T-helper 1 cell treated with Interleukin-12 subunit alpha and Interleukin-12 subunit beta and Interleukin-4 antibody, amounts not matched to agents 30 μg/mL and 1 μg/mL, for 36 hours (primary cell): ENCODE measurements at regions not wholly inside any gene's neighbourhood (a gene's known extent, or its start where the extent isn't known, plus 50 kb on each side); places are given as distances from the start of the nearest gene placed in this dataset.
"Not testable (repeated sequence)": the region's sequence is repeated elsewhere in the genome, so short reads cannot be mapped to it uniquely, and the experiment has no call there.

Source experiments
- H3K27ac Mint-ChIP-seq: one replicate; pipeline ENCODE4 v1.8.0; 2021; ENCODE audit warnings: mild to moderate bottlenecking, mixed read lengths
- H3K27me3 Mint-ChIP-seq: one replicate; pipeline ENCODE4 v1.8.0; 2021; ENCODE audit warnings: low read depth, mixed read lengths
- H3K36me3 Mint-ChIP-seq: one replicate; pipeline ENCODE4 v1.8.0; 2021; ENCODE audit warnings: low read depth, mixed read lengths
- H3K4me1 Mint-ChIP-seq: one replicate; pipeline ENCODE4 v1.8.0; 2021; ENCODE audit warnings: low read depth, mixed read lengths
- H3K4me3 Mint-ChIP-seq: one replicate; pipeline ENCODE4 v1.8.0; 2021; ENCODE audit warnings: mild to moderate bottlenecking, moderate library complexity, mixed read lengths
- H3K9me3 Mint-ChIP-seq: one replicate; pipeline ENCODE4 v1.8.0; 2021; ENCODE audit warnings: mixed read lengths

GRCh38 chr6:74606582-74607071 lies 599.2 kb downstream of the COL12A1 start:
- H3K27me3 Mint-ChIP-seq: no peaks in the 10 kb centered on the region
- no peak overlapping the region for H3K27ac Mint-ChIP-seq
- H3K9me3 Mint-ChIP-seq: no peaks in the 10 kb centered on the region
- no peak overlapping the region for H3K4me3 Mint-ChIP-seq
- H3K36me3 Mint-ChIP-seq: no peaks in the 10 kb centered on the region
- H3K4me1 Mint-ChIP-seq: no peaks in the 10 kb centered on the region

GRCh38 chr6:74605922-74606581 lies 599.8 kb downstream of the COL12A1 start:
- no peak overlapping the region for H3K4me3 Mint-ChIP-seq

GRCh38 chr6:74604279-74604678 lies 601.6 kb downstream of the COL12A1 start:
- Mint-ChIP-seq H3K27ac (no peak overlapping the region), H3K27me3 (no peaks in the 10 kb centered on the region), H3K4me3 (no peak overlapping the region), H3K4me1 (no peaks in the 10 kb centered on the region), H3K36me3 (no peaks in the 10 kb centered on the region), H3K9me3 (no peaks in the 10 kb centered on the region)

More at GRCh38 chr6:74605922-74606581, 599.8 kb downstream of the COL12A1 start:
- H3K27me3 Mint-ChIP-seq: no peaks in the 10 kb centered on the region
- H3K4me1 Mint-ChIP-seq: no peaks in the 10 kb centered on the region
- H3K36me3 Mint-ChIP-seq: no peaks in the 10 kb centered on the region
- no peak overlapping the region for H3K27ac Mint-ChIP-seq
- no peaks in the 10 kb centered on the region for H3K9me3 Mint-ChIP-seq

- Mint-ChIP-seq H3K9me3 (no peaks in the 10 kb centered on the region), H3K36me3 (no peaks in the 10 kb centered on the region), H3K27me3 (no peaks in the 10 kb centered on the region), H3K4me3 (no peak overlapping the region), H3K4me1 (no peaks in the 10 kb centered on the region), H3K27ac (no peak overlapping the region)
Measured at GRCh38 chr6:74603322-74604076, 602.4 kb downstream of the COL12A1 start.

GRCh38 chr6:74602206-74602605 lies 603.6 kb downstream of the COL12A1 start:
- Mint-ChIP-seq H3K27me3 (no peaks in the 10 kb centered on the region), H3K9me3 (no peaks in the 10 kb centered on the region), H3K36me3 (no peaks in the 10 kb centered on the region), H3K4me1 (peaks cover 2% of the 10 kb centered on the region), H3K4me3 (no peak overlapping the region), H3K27ac (no peak overlapping the region)

GRCh38 chr6:74598462-74599393 lies 607.1 kb downstream of the COL12A1 start:
- Mint-ChIP-seq H3K36me3 (no peaks in the 10 kb centered on the region), H3K27ac (no peak overlapping the region), H3K27me3 (no peaks in the 10 kb centered on the region)

GRCh38 chr6:74597840-74598239 lies 608.0 kb downstream of the COL12A1 start:
- H3K9me3 Mint-ChIP-seq: no peaks in the 10 kb centered on the region

More at GRCh38 chr6:74598462-74599393, 607.1 kb downstream of the COL12A1 start:
- H3K4me3 Mint-ChIP-seq: no peak overlapping the region
- peaks cover 2% of the 10 kb centered on the region for H3K4me1 Mint-ChIP-seq
- no peaks in the 10 kb centered on the region for H3K9me3 Mint-ChIP-seq

GRCh38 chr6:74597266-74597665 lies 608.6 kb downstream of the COL12A1 start:
- Mint-ChIP-seq H3K9me3 (no peaks in the 10 kb centered on the region), H3K4me3 (no peak overlapping the region), H3K4me1 (peaks cover 2% of the 10 kb centered on the region), H3K27ac (no peak overlapping the region), H3K36me3 (no peaks in the 10 kb centered on the region), H3K27me3 (no peaks in the 10 kb centered on the region)

More at GRCh38 chr6:74597840-74598239, 608.0 kb downstream of the COL12A1 start:
- no peaks in the 10 kb centered on the region for H3K27me3 Mint-ChIP-seq
- no peak overlapping the region for H3K4me3 Mint-ChIP-seq
- H3K27ac Mint-ChIP-seq: no peak overlapping the region
- H3K36me3 Mint-ChIP-seq: no peaks in the 10 kb centered on the region
- H3K4me1 Mint-ChIP-seq: peaks cover 2% of the 10 kb centered on the region

GRCh38 chr6:74596588-74596987 lies 609.3 kb downstream of the COL12A1 start:
- Mint-ChIP-seq H3K27ac (no peak overlapping the region), H3K36me3 (no peaks in the 10 kb centered on the region), H3K9me3 (no peaks in the 10 kb centered on the region), H3K4me1 (peaks cover 2% of the 10 kb centered on the region), H3K4me3 (no peak overlapping the region), H3K27me3 (no peaks in the 10 kb centered on the region)

GRCh38 chr6:74594350-74594749 lies 611.5 kb downstream of the COL12A1 start:
- H3K9me3 Mint-ChIP-seq, H3K27ac Mint-ChIP-seq, H3K4me1 Mint-ChIP-seq, H3K4me3 Mint-ChIP-seq, H3K36me3 Mint-ChIP-seq, H3K27me3 Mint-ChIP-seq: not testable (repeated sequence)

GRCh38 chr6:74588094-74588832 lies 617.6 kb downstream of the COL12A1 start:
- no peaks in the 10 kb centered on the region for H3K4me1 Mint-ChIP-seq
- no peaks in the 10 kb centered on the region for H3K27me3 Mint-ChIP-seq
- H3K36me3 Mint-ChIP-seq: no peaks in the 10 kb centered on the region
- no peaks in the 10 kb centered on the region for H3K9me3 Mint-ChIP-seq
- no peak overlapping the region for H3K27ac Mint-ChIP-seq
- no peak overlapping the region for H3K4me3 Mint-ChIP-seq

- Mint-ChIP-seq H3K27ac (no peak overlapping the region), H3K9me3 (no peaks in the 10 kb centered on the region), H3K36me3 (no peaks in the 10 kb centered on the region), H3K27me3 (no peaks in the 10 kb centered on the region), H3K4me3 (no peak overlapping the region), H3K4me1 (no peaks in the 10 kb centered on the region)
Measured at GRCh38 chr6:74587386-74587785, 618.5 kb downstream of the COL12A1 start.

- Mint-ChIP-seq H3K4me3 (no peak overlapping the region), H3K9me3 (no peaks in the 10 kb centered on the region), H3K27ac (no peak overlapping the region), H3K27me3 (no peaks in the 10 kb centered on the region), H3K4me1 (no peaks in the 10 kb centered on the region), H3K36me3 (no peaks in the 10 kb centered on the region)
Measured at GRCh38 chr6:74585753-74586152, 620.1 kb downstream of the COL12A1 start.

- H3K4me3 Mint-ChIP-seq: no peak overlapping the region
- no peaks in the 10 kb centered on the region for H3K36me3 Mint-ChIP-seq
- no peaks in the 10 kb centered on the region for H3K4me1 Mint-ChIP-seq
- no peaks in the 10 kb centered on the region for H3K9me3 Mint-ChIP-seq
- no peak overlapping the region for H3K27ac Mint-ChIP-seq
- H3K27me3 Mint-ChIP-seq: no peaks in the 10 kb centered on the region
Measured at GRCh38 chr6:74581681-74582080, 624.2 kb downstream of the COL12A1 start.
